Gastroesophageal sphincter (tissue), 3 donors: ENCODE measurements at regions not wholly inside any gene's neighbourhood (a gene's known extent, or its start where the extent isn't known, plus 50 kb on each side); places are given as distances from the start of the nearest gene placed in this dataset.
A peak's percentile ranks its signal among the peaks of the same experiment; 100 is the strongest.

Experiments
- CTCF ChIP-seq, 4 experiments: fragments of 200-600 bp in 2 of 4; fragments of 450-650 bp in 2 of 4; sonication (generic) in 1 of 4; IDR thresholded peaks; one replicate each; pipeline ENCODE4 v1.5.1; 2017 to 2019; ENCODE audit warnings: antibody characterized with exemption in 4 of 4, mild to moderate bottlenecking in 2 of 4, moderate library complexity in 2 of 4
- EP300 ChIP-seq: sonication (generic); formaldehyde crosslinking; IDR thresholded peaks from one replicate; pipeline ENCODE4 v1.6.1; 2017; ENCODE audit warnings: antibody characterized with exemption, mild to moderate bottlenecking
- POLR2A ChIP-seq, 2 donors: fragments of 450-650 bp; IDR thresholded peaks; one replicate each; pipeline ENCODE4 v1.6.1; 2017; ENCODE audit warnings: antibody characterized with exemption in 2 of 2, mild to moderate bottlenecking in 2 of 2, moderate library complexity in 1 of 2
- POLR2AphosphoS5 ChIP-seq: sonication (generic); formaldehyde crosslinking; IDR thresholded peaks from one replicate; pipeline ENCODE4 v1.6.1; 2017; ENCODE audit warnings: antibody characterized with exemption

DNA sequence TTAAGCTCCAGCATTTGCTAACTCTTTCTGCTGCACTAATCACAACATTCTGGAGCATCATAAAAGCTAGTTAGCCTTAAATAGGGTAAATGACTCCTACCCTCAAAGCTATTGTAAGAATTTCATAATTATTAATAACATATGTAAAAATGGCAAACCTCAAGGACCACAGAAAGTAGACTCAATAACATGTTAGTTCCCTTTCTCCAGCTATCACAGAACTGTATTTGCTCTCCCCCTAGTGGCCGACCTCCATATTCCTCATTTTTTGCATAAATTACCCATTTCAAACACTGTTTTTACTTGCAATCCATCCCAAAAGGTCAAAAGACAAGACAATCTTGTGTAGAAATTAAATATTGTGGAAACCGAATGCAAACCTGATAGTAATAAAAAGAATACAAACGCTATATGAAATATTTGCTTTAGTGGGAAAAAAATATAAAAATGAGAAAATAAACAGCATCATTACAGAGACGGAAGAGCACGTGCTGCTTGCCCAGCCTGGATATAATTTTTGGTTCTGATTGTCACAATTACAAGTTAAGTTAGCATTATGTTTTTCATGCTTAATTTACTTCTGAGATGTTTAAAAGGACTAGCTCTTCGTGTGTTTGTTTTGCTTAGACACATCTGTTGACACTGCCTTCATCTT lies 97.9 kb downstream of the RERGL start:
- TF ChIP-seq CTCF (IDR thresholded peaks at IDR 0.05) (peak; percentile 10 to 51 (median 18)), POLR2A (IDR thresholded peaks at IDR 0.05) (no peak), EP300 (no peak), POLR2AphosphoS5 (no peak)
